ENCODE measurements at regions not wholly inside any gene's neighbourhood (a gene's known extent, or its start where the extent isn't known, plus 50 kb on each side); places are given as distances from the start of the nearest gene placed in this dataset.
"Not testable (repeated sequence)": the region's sequence is repeated elsewhere in the genome, so short reads cannot be mapped to it uniquely, and the experiment has no call there.

GRCh38 chr6:168851460-168852375, 401.9 kb downstream of the THBS2 start:
- TF ChIP-seq, protein P1, sequence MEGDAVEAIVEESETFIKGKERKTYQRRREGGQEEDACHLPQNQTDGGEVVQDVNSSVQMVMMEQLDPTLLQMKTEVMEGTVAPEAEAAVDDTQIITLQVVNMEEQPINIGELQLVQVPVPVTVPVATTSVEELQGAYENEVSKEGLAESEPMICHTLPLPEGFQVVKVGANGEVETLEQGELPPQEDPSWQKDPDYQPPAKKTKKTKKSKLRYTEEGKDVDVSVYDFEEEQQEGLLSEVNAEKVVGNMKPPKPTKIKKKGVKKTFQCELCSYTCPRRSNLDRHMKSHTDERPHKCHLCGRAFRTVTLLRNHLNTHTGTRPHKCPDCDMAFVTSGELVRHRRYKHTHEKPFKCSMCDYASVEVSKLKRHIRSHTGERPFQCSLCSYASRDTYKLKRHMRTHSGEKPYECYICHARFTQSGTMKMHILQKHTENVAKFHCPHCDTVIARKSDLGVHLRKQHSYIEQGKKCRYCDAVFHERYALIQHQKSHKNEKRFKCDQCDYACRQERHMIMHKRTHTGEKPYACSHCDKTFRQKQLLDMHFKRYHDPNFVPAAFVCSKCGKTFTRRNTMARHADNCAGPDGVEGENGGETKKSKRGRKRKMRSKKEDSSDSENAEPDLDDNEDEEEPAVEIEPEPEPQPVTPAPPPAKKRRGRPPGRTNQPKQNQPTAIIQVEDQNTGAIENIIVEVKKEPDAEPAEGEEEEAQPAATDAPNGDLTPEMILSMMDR (IDR thresholded peaks at IDR 0.05; ENCODE audit: low read depth, low read length), result no peak
- peak overlapping the region; percentile 53 for H3K4me3 ChIP-seq (ENCODE audit: low read depth, low read length)

- H3K4me3 ChIP-seq (ENCODE audit: low read depth, low read length), result not testable (repeated sequence)
These were observed 403.5 kb downstream of the THBS2 start for GRCh38 chr6:168850027-168850736.

GRCh38 chr6:168849459-168849858, 404.2 kb downstream of the THBS2 start:
- no peak overlapping the region for H3K4me3 ChIP-seq (ENCODE audit: low read depth, low read length)
- TF ChIP-seq, protein P1 (IDR thresholded peaks at IDR 0.05; ENCODE audit: low read depth, low read length), result no peak

GRCh38 chr6:168848797-168849196, 404.8 kb downstream of the THBS2 start:
- no peak overlapping the region for H3K4me3 ChIP-seq (ENCODE audit: low read depth, low read length)
- TF ChIP-seq, protein P1 (IDR thresholded peaks at IDR 0.05; ENCODE audit: low read depth, low read length), result no peak

GRCh38 chr6:168844821-168845609, 404.0 kb downstream of the SMOC2 start:
- TF ChIP-seq, protein P1 (IDR thresholded peaks at IDR 0.05; ENCODE audit: low read depth, low read length), result no peak
- H3K4me3 ChIP-seq (ENCODE audit: low read depth, low read length), result no peak overlapping the region

DNA sequence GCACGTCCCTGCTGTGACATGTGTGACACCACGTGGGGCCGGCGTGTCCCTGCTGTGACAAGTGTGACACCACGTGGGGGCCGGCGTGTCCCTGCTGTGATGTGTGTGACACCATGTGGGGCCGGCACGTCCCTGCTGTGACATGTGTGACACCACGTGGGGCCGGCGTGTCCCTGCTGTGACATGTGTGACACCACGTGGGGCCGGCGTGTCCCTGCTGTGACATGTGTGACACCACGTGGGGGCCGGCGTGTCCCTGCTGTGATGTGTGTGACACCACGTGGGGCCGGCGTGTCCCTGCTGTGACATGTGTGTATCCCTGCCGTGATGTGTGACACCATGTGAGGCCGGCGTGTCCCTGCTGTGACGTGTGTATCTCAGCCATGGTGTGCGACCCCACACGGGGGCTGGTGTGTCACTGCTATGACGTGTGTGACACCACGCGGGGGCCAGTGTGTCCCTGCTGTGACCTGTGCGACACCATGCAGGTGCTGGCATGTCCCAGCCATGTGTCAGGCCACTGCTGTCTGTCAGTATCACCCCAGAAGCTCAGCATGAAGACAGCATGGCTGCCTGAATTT, 401.7 kb downstream of the SMOC2 start:
- H3K4me3 ChIP-seq (ENCODE audit: low read depth, low read length), result not testable (repeated sequence)

GRCh38 chr6:168841609-168842278, 400.8 kb downstream of the SMOC2 start:
- TF ChIP-seq, protein P1 (IDR thresholded peaks at IDR 0.05; ENCODE audit: low read depth, low read length), result no peak
- no peak overlapping the region for H3K4me3 ChIP-seq (ENCODE audit: low read depth, low read length)

DNA sequence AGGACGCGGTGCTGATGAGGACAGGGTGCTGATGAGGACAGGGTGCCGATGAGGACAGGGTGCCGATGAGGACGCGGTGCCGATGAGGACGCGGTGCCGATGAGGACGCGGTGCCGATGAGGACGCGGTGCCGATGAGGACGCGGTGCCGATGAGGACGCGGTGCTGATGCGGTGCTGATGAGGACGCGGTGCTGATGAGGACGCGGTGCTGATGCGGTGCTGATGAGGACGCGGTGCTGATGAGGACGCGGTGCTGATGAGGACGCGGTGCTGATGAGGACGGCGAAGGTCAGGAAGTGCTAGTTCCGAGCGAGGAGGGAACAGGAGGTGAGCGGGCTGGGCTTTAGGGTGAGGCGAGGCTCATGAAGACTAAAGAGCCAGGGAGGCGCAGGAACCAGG, 399.9 kb downstream of the SMOC2 start:
- not testable (repeated sequence) for H3K4me3 ChIP-seq (ENCODE audit: low read depth, low read length)

DNA sequence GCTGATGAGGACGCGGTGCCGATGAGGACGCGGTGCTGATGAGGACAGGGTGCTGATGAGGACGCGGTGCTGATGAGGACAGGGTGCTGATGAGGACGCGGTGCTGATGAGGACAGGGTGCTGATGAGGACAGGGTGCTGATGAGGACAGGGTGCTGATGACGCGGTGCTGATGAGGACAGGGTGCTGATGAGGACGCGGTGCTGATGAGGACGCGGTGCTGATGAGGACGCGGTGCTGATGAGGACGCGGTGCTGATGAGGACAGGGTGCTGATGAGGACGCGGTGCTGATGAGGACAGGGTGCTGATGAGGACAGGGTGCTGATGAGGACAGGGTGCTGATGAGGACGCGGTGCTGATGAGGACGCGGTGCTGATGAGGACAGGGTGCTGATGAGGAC, 399.3 kb downstream of the SMOC2 start:
- not testable (repeated sequence) for H3K4me3 ChIP-seq (ENCODE audit: low read depth, low read length)
